Activated T-helper 17 cell treated with anti-CD3 and anti-CD28 coated beads, Interleukin-2, amount 50 U/mL, for 72 hours (primary cell): ENCODE measurements at regions not wholly inside any gene's neighbourhood (a gene's known extent, or its start where the extent isn't known, plus 50 kb on each side); places are given as distances from the start of the nearest gene placed in this dataset.

Experiments
- ATAC-seq: fragments of 150-1000 bp; cut with Tn5 transposase; replicated peaks from 2 replicates; pipeline ENCODE4 v1.10.0; 2021; ENCODE audit warnings: mild to moderate bottlenecking, moderate library complexity
- H3K27ac Mint-ChIP-seq: one replicate; pipeline ENCODE4 v1.8.0; 2022; ENCODE audit warnings: mixed read lengths
- H3K27me3 Mint-ChIP-seq: one replicate; pipeline ENCODE4 v1.8.0; 2022; ENCODE audit warnings: mixed read lengths
- H3K36me3 Mint-ChIP-seq: one replicate; pipeline ENCODE4 v1.8.0; 2022; ENCODE audit warnings: low read depth, mild to moderate bottlenecking, mixed read lengths
- H3K4me1 Mint-ChIP-seq: one replicate; pipeline ENCODE4 v1.8.0; 2022; ENCODE audit warnings: mixed read lengths
- H3K4me3 Mint-ChIP-seq: one replicate; pipeline ENCODE4 v1.8.0; 2022; ENCODE audit warnings: mild to moderate bottlenecking, mixed read lengths
- H3K9me3 Mint-ChIP-seq: one replicate; pipeline ENCODE4 v1.8.0; 2022; ENCODE audit warnings: mixed read lengths

GRCh38 chr20:11059659-11060058, 385.9 kb upstream of the JAG1 start:
- Mint-ChIP-seq H3K9me3 (no peaks in the 10 kb centered on the region), H3K27ac (no peak overlapping the region), H3K27me3 (no peaks in the 10 kb centered on the region), H3K4me3 (no peak overlapping the region), H3K4me1 (no peaks in the 10 kb centered on the region), H3K36me3 (no peaks in the 10 kb centered on the region)
- no peak for ATAC-seq

- no peaks in the 10 kb centered on the region for H3K4me1 Mint-ChIP-seq
- no peaks in the 10 kb centered on the region for H3K27me3 Mint-ChIP-seq
- H3K27ac Mint-ChIP-seq = no peak overlapping the region
- H3K4me3 Mint-ChIP-seq = no peak overlapping the region
- no peak for ATAC-seq
- H3K9me3 Mint-ChIP-seq = no peaks in the 10 kb centered on the region
- no peaks in the 10 kb centered on the region for H3K36me3 Mint-ChIP-seq
These were observed 386.8 kb upstream of the JAG1 start for GRCh38 chr20:11060423-11061185.

- Mint-ChIP-seq H3K27me3 (no peaks in the 10 kb centered on the region), H3K4me3 (no peak overlapping the region), H3K36me3 (no peaks in the 10 kb centered on the region), H3K27ac (no peak overlapping the region), H3K9me3 (no peaks in the 10 kb centered on the region), H3K4me1 (no peaks in the 10 kb centered on the region)
- ATAC-seq = no peak
These were observed 389.6 kb upstream of the JAG1 start for GRCh38 chr20:11063444-11063843.

GRCh38 chr20:11064946-11065345, 391.1 kb upstream of the JAG1 start:
- Mint-ChIP-seq H3K27ac (no peak overlapping the region), H3K4me3 (no peak overlapping the region), H3K36me3 (no peaks in the 10 kb centered on the region), H3K27me3 (no peaks in the 10 kb centered on the region), H3K9me3 (no peaks in the 10 kb centered on the region), H3K4me1 (no peaks in the 10 kb centered on the region)
- ATAC-seq = no peak

GRCh38 chr20:11067359-11067758, 393.6 kb upstream of the JAG1 start:
- no peaks in the 10 kb centered on the region for H3K27me3 Mint-ChIP-seq
- no peak overlapping the region for H3K4me3 Mint-ChIP-seq
- H3K9me3 Mint-ChIP-seq = no peaks in the 10 kb centered on the region
- no peaks in the 10 kb centered on the region for H3K36me3 Mint-ChIP-seq
- no peaks in the 10 kb centered on the region for H3K4me1 Mint-ChIP-seq
- ATAC-seq = no peak
- H3K27ac Mint-ChIP-seq = no peak overlapping the region

- H3K4me1 Mint-ChIP-seq = no peaks in the 10 kb centered on the region
- no peak overlapping the region for H3K27ac Mint-ChIP-seq
- H3K36me3 Mint-ChIP-seq = no peaks in the 10 kb centered on the region
- H3K9me3 Mint-ChIP-seq = no peaks in the 10 kb centered on the region
- ATAC-seq = no peak
- H3K4me3 Mint-ChIP-seq = no peak overlapping the region
- no peaks in the 10 kb centered on the region for H3K27me3 Mint-ChIP-seq
These were observed 399.2 kb upstream of the JAG1 start for GRCh38 chr20:11072982-11073381.

- Mint-ChIP-seq H3K4me3 (no peak overlapping the region), H3K4me1 (no peaks in the 10 kb centered on the region), H3K27me3 (no peaks in the 10 kb centered on the region), H3K36me3 (no peaks in the 10 kb centered on the region), H3K9me3 (no peaks in the 10 kb centered on the region), H3K27ac (no peak overlapping the region)
- no peak for ATAC-seq
These were observed 402.8 kb upstream of the JAG1 start for GRCh38 chr20:11076434-11077105.

GRCh38 chr20:11077226-11077625, 403.4 kb upstream of the JAG1 start:
- no peaks in the 10 kb centered on the region for H3K27me3 Mint-ChIP-seq
- no peaks in the 10 kb centered on the region for H3K9me3 Mint-ChIP-seq
- no peak for ATAC-seq
- H3K4me1 Mint-ChIP-seq = no peaks in the 10 kb centered on the region
- H3K4me3 Mint-ChIP-seq = no peak overlapping the region
- H3K36me3 Mint-ChIP-seq = no peaks in the 10 kb centered on the region
- no peak overlapping the region for H3K27ac Mint-ChIP-seq

- Mint-ChIP-seq H3K4me1 (no peaks in the 10 kb centered on the region), H3K36me3 (no peaks in the 10 kb centered on the region), H3K9me3 (peaks cover 4% of the 10 kb centered on the region), H3K27me3 (no peaks in the 10 kb centered on the region), H3K4me3 (no peak overlapping the region), H3K27ac (no peak overlapping the region)
- ATAC-seq = no peak
These were observed 406.2 kb upstream of the JAG1 start for GRCh38 chr20:11080010-11080409.

- ATAC-seq = no peak
- Mint-ChIP-seq H3K9me3 (peaks cover 4% of the 10 kb centered on the region), H3K36me3 (no peaks in the 10 kb centered on the region), H3K27ac (no peak overlapping the region), H3K27me3 (no peaks in the 10 kb centered on the region), H3K4me1 (no peaks in the 10 kb centered on the region), H3K4me3 (no peak overlapping the region)
These were observed 407.1 kb upstream of the JAG1 start for GRCh38 chr20:11080781-11081377.

GRCh38 chr20:11083841-11084240, 410.0 kb upstream of the JAG1 start:
- Mint-ChIP-seq H3K27me3 (no peaks in the 10 kb centered on the region), H3K4me3 (no peak overlapping the region), H3K36me3 (no peaks in the 10 kb centered on the region), H3K9me3 (peaks cover 10% of the 10 kb centered on the region), H3K4me1 (no peaks in the 10 kb centered on the region), H3K27ac (no peak overlapping the region)
- no peak for ATAC-seq

GRCh38 chr20:11084508-11084907, 410.7 kb upstream of the JAG1 start:
- Mint-ChIP-seq H3K36me3 (no peaks in the 10 kb centered on the region), H3K4me3 (no peak overlapping the region), H3K4me1 (no peaks in the 10 kb centered on the region), H3K27ac (no peak overlapping the region), H3K27me3 (no peaks in the 10 kb centered on the region), H3K9me3 (peaks cover 10% of the 10 kb centered on the region)
- no peak for ATAC-seq

GRCh38 chr20:11086970-11087369, 413.2 kb upstream of the JAG1 start:
- Mint-ChIP-seq H3K4me3 (no peak overlapping the region), H3K27me3 (no peaks in the 10 kb centered on the region), H3K36me3 (no peaks in the 10 kb centered on the region), H3K9me3 (peaks cover 10% of the 10 kb centered on the region), H3K27ac (no peak overlapping the region), H3K4me1 (no peaks in the 10 kb centered on the region)
- ATAC-seq = no peak

GRCh38 chr20:11090751-11091150, 417.0 kb upstream of the JAG1 start:
- Mint-ChIP-seq H3K36me3 (no peaks in the 10 kb centered on the region), H3K27me3 (no peaks in the 10 kb centered on the region), H3K9me3 (peaks cover 7% of the 10 kb centered on the region), H3K27ac (no peak overlapping the region), H3K4me3 (no peak overlapping the region), H3K4me1 (no peaks in the 10 kb centered on the region)
- ATAC-seq = no peak

- peaks cover 7% of the 10 kb centered on the region for H3K9me3 Mint-ChIP-seq
- H3K27me3 Mint-ChIP-seq = no peaks in the 10 kb centered on the region
- ATAC-seq = no peak
- no peaks in the 10 kb centered on the region for H3K4me1 Mint-ChIP-seq
- H3K4me3 Mint-ChIP-seq = no peak overlapping the region
- no peaks in the 10 kb centered on the region for H3K36me3 Mint-ChIP-seq
- no peak overlapping the region for H3K27ac Mint-ChIP-seq
These were observed 417.7 kb upstream of the JAG1 start for GRCh38 chr20:11091511-11091910.
